NT2/D1 (cell line): ENCODE measurements at regions not wholly inside any gene's neighbourhood (a gene's known extent, or its start where the extent isn't known, plus 50 kb on each side); places are given as distances from the start of the nearest gene placed in this dataset.

Experiments used
- SUZ12 ChIP-seq: IDR thresholded peaks from 2 replicates; pipeline ENCODE4 v1.6.1; 2011; ENCODE audit not compliant: insufficient read length, insufficient read depth; ENCODE audit errors: extremely low read depth
- YY1 ChIP-seq: IDR thresholded peaks from 2 replicates; pipeline ENCODE4 v1.6.1; 2011; ENCODE audit not compliant: insufficient read length, insufficient read depth
- ZNF274 ChIP-seq: IDR thresholded peaks from 2 replicates; pipeline ENCODE4 v1.6.1; 2011; ENCODE audit warnings: mild to moderate bottlenecking, low read depth, low read length

DNA sequence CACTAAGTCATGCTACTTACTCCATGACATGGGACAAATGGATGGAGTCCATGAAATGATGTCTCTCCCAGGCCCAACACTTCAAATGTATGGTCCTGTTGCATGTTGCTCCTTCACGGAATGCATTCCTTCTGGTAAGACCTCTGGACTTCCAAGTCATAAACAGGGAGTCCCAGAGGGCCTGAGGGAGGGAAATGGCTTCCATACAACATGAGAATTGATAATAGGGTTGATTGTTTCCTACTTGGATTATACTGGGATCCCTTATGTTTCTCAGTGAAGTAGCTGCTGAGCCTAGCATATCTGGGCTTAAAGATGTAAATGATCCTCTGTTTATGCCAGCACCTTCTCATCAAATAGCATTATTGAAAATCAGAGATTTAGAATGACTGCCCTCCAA lies 104.2 kb upstream of the MAGI3 start:
- TF ChIP-seq YY1 = no peak
- TF ChIP-seq ZNF274 = no peak
- TF ChIP-seq SUZ12 = no peak
